ENCODE measurements at regions not wholly inside any gene's neighbourhood (a gene's known extent, or its start where the extent isn't known, plus 50 kb on each side); places are given as distances from the start of the nearest gene placed in this dataset.
"Not testable (repeated sequence)": the region's sequence is repeated elsewhere in the genome, so short reads cannot be mapped to it uniquely, and the experiment has no call there.

- H3K36me3 Mint-ChIP-seq (ENCODE audit: low read depth), result no peaks in the 10 kb centered on the region
- CTCF ChIA-PET, result no interaction called here
- no peaks in the 10 kb centered on the region for H3K27me3 Mint-ChIP-seq (ENCODE audit: low read depth)
- DNase-seq, result no peak
- no peaks in the 10 kb centered on the region for H3K4me1 Mint-ChIP-seq (ENCODE audit: low read depth)
- no peak overlapping the region for H3K4me3 Mint-ChIP-seq
- intact Hi-C loops (cut with micrococcal nuclease), result no loop called here
- H3K9me3 Mint-ChIP-seq, result no peaks in the 10 kb centered on the region
- H3K27ac Mint-ChIP-seq, result no peak overlapping the region
These were observed 1090.9 kb downstream of the SH3BGRL start for GRCh38 chrX:82292803-82293202.

GRCh38 chrX:82320569-82320968 is 1118.7 kb downstream of the SH3BGRL start:
- H3K27ac Mint-ChIP-seq, result no peak overlapping the region
- H3K4me3 Mint-ChIP-seq, result no peak overlapping the region
- no peaks in the 10 kb centered on the region for H3K36me3 Mint-ChIP-seq (ENCODE audit: low read depth)
- DNase-seq, result no peak
- intact Hi-C loops (cut with micrococcal nuclease), result no loop called here
- no peaks in the 10 kb centered on the region for H3K27me3 Mint-ChIP-seq (ENCODE audit: low read depth)
- H3K9me3 Mint-ChIP-seq, result no peaks in the 10 kb centered on the region
- H3K4me1 Mint-ChIP-seq (ENCODE audit: low read depth), result no peaks in the 10 kb centered on the region
- CTCF ChIA-PET, result interaction anchor here (0.6 kb wide), 1 partner anchor 214 kb away, joined by 3 read pairs; no protein-coding TSS in a partner anchor

GRCh38 chrX:82333575-82333974 is 1131.7 kb downstream of the SH3BGRL start:
- no peak overlapping the region for H3K27ac Mint-ChIP-seq
- CTCF ChIA-PET, result interaction anchor here (0.6 kb wide), 1 partner anchor 1138 kb away, joined by 3 read pairs; no protein-coding TSS in a partner anchor
- intact Hi-C loops (cut with micrococcal nuclease), result no loop called here
- no peak overlapping the region for H3K4me3 Mint-ChIP-seq
- DNase-seq, result no peak
- no peaks in the 10 kb centered on the region for H3K27me3 Mint-ChIP-seq (ENCODE audit: low read depth)
- no peaks in the 10 kb centered on the region for H3K9me3 Mint-ChIP-seq
- no peaks in the 10 kb centered on the region for H3K36me3 Mint-ChIP-seq (ENCODE audit: low read depth)
- H3K4me1 Mint-ChIP-seq (ENCODE audit: low read depth), result no peaks in the 10 kb centered on the region

GRCh38 chrX:82335772-82336171 is 1133.9 kb downstream of the SH3BGRL start:
- CTCF ChIA-PET, result no interaction called here
- no peaks in the 10 kb centered on the region for H3K4me1 Mint-ChIP-seq (ENCODE audit: low read depth)
- no peaks in the 10 kb centered on the region for H3K9me3 Mint-ChIP-seq

GRCh38 chrX:82342531-82342930 is 1140.6 kb downstream of the SH3BGRL start:
- H3K27me3 Mint-ChIP-seq (ENCODE audit: low read depth), result no peaks in the 10 kb centered on the region
- H3K4me3 Mint-ChIP-seq, result no peak overlapping the region
- intact Hi-C loops (cut with micrococcal nuclease), result no loop called here
- H3K27ac Mint-ChIP-seq, result no peak overlapping the region
- DNase-seq, result no peak
- CTCF ChIA-PET, result no interaction called here
- no peaks in the 10 kb centered on the region for H3K36me3 Mint-ChIP-seq (ENCODE audit: low read depth)
- H3K9me3 Mint-ChIP-seq, result no peaks in the 10 kb centered on the region
- H3K4me1 Mint-ChIP-seq (ENCODE audit: low read depth), result no peaks in the 10 kb centered on the region

More at GRCh38 chrX:82335772-82336171, 1133.9 kb downstream of the SH3BGRL start:
- Mint-ChIP-seq H3K36me3 (ENCODE audit: low read depth) (no peaks in the 10 kb centered on the region), H3K27me3 (ENCODE audit: low read depth) (no peaks in the 10 kb centered on the region), H3K27ac (no peak overlapping the region), H3K4me3 (no peak overlapping the region)
- intact Hi-C loops (cut with micrococcal nuclease), result no loop called here
- DNase-seq, result no peak

DNA sequence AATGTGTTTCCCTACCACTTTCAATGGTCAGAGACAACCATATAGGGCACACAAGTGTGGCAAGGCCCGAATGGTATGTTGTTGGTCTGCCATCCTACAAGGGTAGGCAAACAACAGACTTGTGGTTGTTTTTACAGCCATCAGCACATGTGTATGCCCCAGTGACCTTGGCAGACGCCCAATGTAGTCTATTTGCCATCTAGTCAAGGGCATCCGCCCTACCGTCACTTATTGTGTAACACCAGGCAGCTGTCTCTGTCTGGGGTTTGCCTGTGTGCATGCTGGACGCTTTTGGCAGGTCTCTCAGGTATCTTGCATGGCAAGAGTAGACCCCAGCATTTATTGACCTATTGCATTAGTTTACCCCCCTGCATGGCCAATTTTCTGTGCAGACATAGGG is 1145.5 kb upstream of the POU3F4 start:
- CTCF ChIA-PET, result no interaction called here
- H3K9me3 Mint-ChIP-seq, result peaks cover 2% of the 10 kb centered on the region
- no peaks in the 10 kb centered on the region for H3K36me3 Mint-ChIP-seq (ENCODE audit: low read depth)
- no peak for DNase-seq
- intact Hi-C loops (cut with micrococcal nuclease), result no loop called here
- no peaks in the 10 kb centered on the region for H3K4me1 Mint-ChIP-seq (ENCODE audit: low read depth)
- H3K4me3 Mint-ChIP-seq, result no peak overlapping the region
- no peaks in the 10 kb centered on the region for H3K27me3 Mint-ChIP-seq (ENCODE audit: low read depth)
- H3K27ac Mint-ChIP-seq, result no peak overlapping the region

- Mint-ChIP-seq H3K27me3 (ENCODE audit: low read depth) (no peaks in the 10 kb centered on the region), H3K9me3 (peaks cover 2% of the 10 kb centered on the region), H3K4me1 (ENCODE audit: low read depth) (no peaks in the 10 kb centered on the region), H3K27ac (no peak overlapping the region), H3K36me3 (ENCODE audit: low read depth) (no peaks in the 10 kb centered on the region), H3K4me3 (no peak overlapping the region)
- no peak for DNase-seq
- CTCF ChIA-PET, result no interaction called here
- intact Hi-C loops (cut with micrococcal nuclease), result no loop called here
These were observed 1145.1 kb upstream of the POU3F4 start for GRCh38 chrX:82362990-82363389.

GRCh38 chrX:82370978-82371646 is 1137.0 kb upstream of the POU3F4 start:
- no peak overlapping the region for H3K27ac Mint-ChIP-seq

DNA sequence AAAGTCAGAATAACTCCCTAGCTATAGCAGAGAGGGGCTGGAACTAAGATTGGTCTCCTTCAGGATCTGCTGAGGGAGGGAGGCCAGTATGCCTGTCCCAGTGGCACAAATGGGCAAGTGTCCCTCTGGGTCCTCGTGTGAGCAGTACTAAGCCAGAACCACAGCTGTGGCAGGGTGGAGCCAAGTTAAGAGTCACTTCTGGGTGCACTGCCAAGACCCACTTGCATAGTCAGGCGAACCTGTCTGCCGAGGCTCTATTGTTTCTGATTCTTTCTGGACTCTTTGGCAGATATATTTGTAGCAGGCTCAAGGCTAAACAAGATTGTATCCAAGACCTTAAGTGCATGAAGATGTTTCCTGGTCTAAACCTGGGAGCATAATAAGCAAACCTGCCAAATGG is 1123.7 kb upstream of the POU3F4 start:
- H3K27ac Mint-ChIP-seq, result no peak overlapping the region
- H3K4me3 Mint-ChIP-seq, result no peak overlapping the region
- intact Hi-C loops (cut with micrococcal nuclease), result no loop called here
- H3K4me1 Mint-ChIP-seq (ENCODE audit: low read depth), result no peaks in the 10 kb centered on the region
- H3K9me3 Mint-ChIP-seq, result no peaks in the 10 kb centered on the region
- no peaks in the 10 kb centered on the region for H3K27me3 Mint-ChIP-seq (ENCODE audit: low read depth)
- CTCF ChIA-PET, result no interaction called here
- no peak for DNase-seq
- H3K36me3 Mint-ChIP-seq (ENCODE audit: low read depth), result no peaks in the 10 kb centered on the region

More at GRCh38 chrX:82370978-82371646, 1137.0 kb upstream of the POU3F4 start:
- H3K4me1 Mint-ChIP-seq (ENCODE audit: low read depth), result no peaks in the 10 kb centered on the region
- no peak for DNase-seq
- intact Hi-C loops (cut with micrococcal nuclease), result no loop called here
- H3K9me3 Mint-ChIP-seq, result no peaks in the 10 kb centered on the region
- H3K36me3 Mint-ChIP-seq (ENCODE audit: low read depth), result no peaks in the 10 kb centered on the region
- CTCF ChIA-PET, result no interaction called here
- no peak overlapping the region for H3K4me3 Mint-ChIP-seq
- no peaks in the 10 kb centered on the region for H3K27me3 Mint-ChIP-seq (ENCODE audit: low read depth)

DNA sequence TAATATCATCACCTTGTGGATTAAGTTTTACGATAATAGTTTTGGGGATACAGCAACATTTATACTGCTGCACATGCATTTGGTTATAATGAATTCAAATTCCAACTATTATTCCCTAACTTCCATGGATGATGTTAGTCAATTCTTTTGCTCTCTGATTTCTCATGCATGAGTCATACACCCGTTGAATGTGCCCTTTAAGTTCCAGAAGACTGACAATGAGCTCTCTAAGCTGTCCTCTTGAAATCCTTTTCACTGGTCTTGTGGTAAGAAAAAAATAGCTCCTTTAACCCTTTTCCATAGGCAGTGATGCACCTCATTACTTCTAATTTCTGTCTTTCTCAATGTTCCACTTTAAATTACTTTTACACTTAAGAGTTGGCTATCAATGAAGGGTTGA is 1095.2 kb upstream of the POU3F4 start:
- no peaks in the 10 kb centered on the region for H3K36me3 Mint-ChIP-seq (ENCODE audit: low read depth)
- no peaks in the 10 kb centered on the region for H3K4me1 Mint-ChIP-seq (ENCODE audit: low read depth)
- H3K27me3 Mint-ChIP-seq (ENCODE audit: low read depth), result no peaks in the 10 kb centered on the region
- peaks cover 2% of the 10 kb centered on the region for H3K9me3 Mint-ChIP-seq
- H3K4me3 Mint-ChIP-seq, result no peak overlapping the region
- no peak for DNase-seq
- H3K27ac Mint-ChIP-seq, result no peak overlapping the region
- CTCF ChIA-PET, result no interaction called here
- intact Hi-C loops (cut with micrococcal nuclease), result no loop called here

GRCh38 chrX:82442281-82442680 is 1065.8 kb upstream of the POU3F4 start:
- H3K4me1 Mint-ChIP-seq (ENCODE audit: low read depth), result no peaks in the 10 kb centered on the region
- CTCF ChIA-PET, result no interaction called here
- no peak overlapping the region for H3K4me3 Mint-ChIP-seq
- H3K36me3 Mint-ChIP-seq (ENCODE audit: low read depth), result no peaks in the 10 kb centered on the region
- intact Hi-C loops (cut with micrococcal nuclease), result no loop called here
- H3K27ac Mint-ChIP-seq, result no peak overlapping the region
- no peaks in the 10 kb centered on the region for H3K9me3 Mint-ChIP-seq
- no peak for DNase-seq
- H3K27me3 Mint-ChIP-seq (ENCODE audit: low read depth), result no peaks in the 10 kb centered on the region

- Mint-ChIP-seq H3K9me3 (peaks cover 7% of the 10 kb centered on the region), H3K27ac (no peak overlapping the region), H3K36me3 (ENCODE audit: low read depth) (no peaks in the 10 kb centered on the region), H3K4me3 (no peak overlapping the region), H3K4me1 (ENCODE audit: low read depth) (no peaks in the 10 kb centered on the region), H3K27me3 (ENCODE audit: low read depth) (no peaks in the 10 kb centered on the region)
- intact Hi-C loops (cut with micrococcal nuclease), result no loop called here
- CTCF ChIA-PET, result no interaction called here
- no peak for DNase-seq
These were observed 1056.4 kb upstream of the POU3F4 start for GRCh38 chrX:82451725-82452124.

GRCh38 chrX:82455852-82456251 is 1052.2 kb upstream of the POU3F4 start:
- H3K4me3 Mint-ChIP-seq; CTCF ChIA-PET; H3K36me3 Mint-ChIP-seq (ENCODE audit: low read depth); DNase-seq; intact Hi-C loops (cut with micrococcal nuclease); H3K27me3 Mint-ChIP-seq (ENCODE audit: low read depth); H3K9me3 Mint-ChIP-seq; H3K4me1 Mint-ChIP-seq (ENCODE audit: low read depth); H3K27ac Mint-ChIP-seq: not testable (repeated sequence)

Measured in activated naive CD4-positive, alpha-beta T cell treated with anti-CD3 and anti-CD28 coated beads for 36 hours (primary cell).